ENCODE measurements at regions not wholly inside any gene's neighbourhood (a gene's known extent, or its start where the extent isn't known, plus 50 kb on each side); places are given as distances from the start of the nearest gene placed in this dataset.

DNA sequence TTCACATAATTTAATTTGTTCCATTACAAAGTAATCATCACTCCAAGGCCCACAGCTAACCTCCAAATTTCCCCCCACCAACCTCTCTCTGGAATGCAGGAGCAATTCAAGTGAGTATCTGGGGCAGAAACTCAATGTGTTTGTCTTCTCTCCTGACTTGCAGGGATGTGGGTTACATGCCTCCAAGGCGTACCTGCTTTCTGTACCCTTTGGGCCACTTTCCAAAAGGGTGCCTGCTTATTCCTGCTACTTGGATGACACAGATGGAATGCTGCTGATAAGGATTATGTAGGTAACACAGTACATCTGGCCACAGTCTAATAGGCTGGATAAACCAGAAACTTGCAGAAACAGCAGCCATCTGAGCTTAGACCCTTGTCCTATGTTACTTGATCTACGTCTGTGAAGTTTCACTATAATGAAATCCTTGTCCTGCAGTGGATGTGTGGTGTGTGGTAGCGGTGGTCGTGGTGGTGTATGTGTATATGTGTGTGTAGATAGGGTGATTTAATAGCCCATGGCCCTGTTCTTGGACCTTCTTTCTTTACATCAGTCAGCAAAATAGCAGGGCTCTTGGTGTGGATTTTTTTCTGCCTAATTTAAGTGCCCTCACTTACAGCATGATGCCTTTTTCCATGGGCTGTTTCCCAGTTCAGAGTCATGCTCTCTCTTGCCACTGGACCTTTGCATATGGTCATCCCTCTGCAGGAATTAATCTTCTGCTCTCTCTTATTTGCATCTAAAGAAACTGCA is 175.9 kb downstream of the ZDHHC21 start:
- TF ChIP-seq, protein P1, sequence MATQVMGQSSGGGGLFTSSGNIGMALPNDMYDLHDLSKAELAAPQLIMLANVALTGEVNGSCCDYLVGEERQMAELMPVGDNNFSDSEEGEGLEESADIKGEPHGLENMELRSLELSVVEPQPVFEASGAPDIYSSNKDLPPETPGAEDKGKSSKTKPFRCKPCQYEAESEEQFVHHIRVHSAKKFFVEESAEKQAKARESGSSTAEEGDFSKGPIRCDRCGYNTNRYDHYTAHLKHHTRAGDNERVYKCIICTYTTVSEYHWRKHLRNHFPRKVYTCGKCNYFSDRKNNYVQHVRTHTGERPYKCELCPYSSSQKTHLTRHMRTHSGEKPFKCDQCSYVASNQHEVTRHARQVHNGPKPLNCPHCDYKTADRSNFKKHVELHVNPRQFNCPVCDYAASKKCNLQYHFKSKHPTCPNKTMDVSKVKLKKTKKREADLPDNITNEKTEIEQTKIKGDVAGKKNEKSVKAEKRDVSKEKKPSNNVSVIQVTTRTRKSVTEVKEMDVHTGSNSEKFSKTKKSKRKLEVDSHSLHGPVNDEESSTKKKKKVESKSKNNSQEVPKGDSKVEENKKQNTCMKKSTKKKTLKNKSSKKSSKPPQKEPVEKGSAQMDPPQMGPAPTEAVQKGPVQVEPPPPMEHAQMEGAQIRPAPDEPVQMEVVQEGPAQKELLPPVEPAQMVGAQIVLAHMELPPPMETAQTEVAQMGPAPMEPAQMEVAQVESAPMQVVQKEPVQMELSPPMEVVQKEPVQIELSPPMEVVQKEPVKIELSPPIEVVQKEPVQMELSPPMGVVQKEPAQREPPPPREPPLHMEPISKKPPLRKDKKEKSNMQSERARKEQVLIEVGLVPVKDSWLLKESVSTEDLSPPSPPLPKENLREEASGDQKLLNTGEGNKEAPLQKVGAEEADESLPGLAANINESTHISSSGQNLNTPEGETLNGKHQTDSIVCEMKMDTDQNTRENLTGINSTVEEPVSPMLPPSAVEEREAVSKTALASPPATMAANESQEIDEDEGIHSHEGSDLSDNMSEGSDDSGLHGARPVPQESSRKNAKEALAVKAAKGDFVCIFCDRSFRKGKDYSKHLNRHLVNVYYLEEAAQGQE (IDR thresholded peaks at IDR 0.05; ENCODE audit: insufficient read depth in 1 of 2, low read depth in 2 of 2, low read length in 1 of 2): no peak
- TF ChIP-seq TCF7L2 (IDR thresholded peaks at IDR 0.05; ENCODE audit: low read depth, low read length): no peak
- TF ChIP-seq SIN3A (IDR thresholded peaks at IDR 0.05; ENCODE audit: borderline replicate concordance, insufficient read depth, low read depth, low read length): no peak
- TF ChIP-seq, protein P2, sequence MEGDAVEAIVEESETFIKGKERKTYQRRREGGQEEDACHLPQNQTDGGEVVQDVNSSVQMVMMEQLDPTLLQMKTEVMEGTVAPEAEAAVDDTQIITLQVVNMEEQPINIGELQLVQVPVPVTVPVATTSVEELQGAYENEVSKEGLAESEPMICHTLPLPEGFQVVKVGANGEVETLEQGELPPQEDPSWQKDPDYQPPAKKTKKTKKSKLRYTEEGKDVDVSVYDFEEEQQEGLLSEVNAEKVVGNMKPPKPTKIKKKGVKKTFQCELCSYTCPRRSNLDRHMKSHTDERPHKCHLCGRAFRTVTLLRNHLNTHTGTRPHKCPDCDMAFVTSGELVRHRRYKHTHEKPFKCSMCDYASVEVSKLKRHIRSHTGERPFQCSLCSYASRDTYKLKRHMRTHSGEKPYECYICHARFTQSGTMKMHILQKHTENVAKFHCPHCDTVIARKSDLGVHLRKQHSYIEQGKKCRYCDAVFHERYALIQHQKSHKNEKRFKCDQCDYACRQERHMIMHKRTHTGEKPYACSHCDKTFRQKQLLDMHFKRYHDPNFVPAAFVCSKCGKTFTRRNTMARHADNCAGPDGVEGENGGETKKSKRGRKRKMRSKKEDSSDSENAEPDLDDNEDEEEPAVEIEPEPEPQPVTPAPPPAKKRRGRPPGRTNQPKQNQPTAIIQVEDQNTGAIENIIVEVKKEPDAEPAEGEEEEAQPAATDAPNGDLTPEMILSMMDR (IDR thresholded peaks at IDR 0.05): no peak
- no peak for TF ChIP-seq POLR2AphosphoS5 (IDR thresholded peaks at IDR 0.05; ENCODE audit: low read depth, low read length)
- POLR2A ChIA-PET: no interaction called here
- CTCF ChIA-PET: no interaction called here
- H3K36me3 ChIP-seq (ENCODE audit: control insufficient read depth, insufficient read depth, low read length): no peaks in the 10 kb centered on the region
- H3K9me3 ChIP-seq (ENCODE audit: control insufficient read depth, insufficient read depth, low read depth, low read length): no peaks in the 10 kb centered on the region
- no peaks in the 10 kb centered on the region for H3K4me1 ChIP-seq (ENCODE audit: control insufficient read depth, insufficient read depth, low read length)
- no peak overlapping the region for H3K4me3 ChIP-seq (ENCODE audit: low read depth in 2 of 2, low read length in 2 of 2)
- intact Hi-C loops (cut with micrococcal nuclease; ENCODE audit: unreplicated experiment): no loop called here
- in situ Hi-C loops (cut with HindIII; ENCODE audit: low pct_unique_long_range_greater_than_20kb, low sequenced_read_pairs): no loop called here
- no peaks in the 10 kb centered on the region for H3K27me3 ChIP-seq (ENCODE audit: control insufficient read depth, insufficient read depth, low read length)
- H3K27ac ChIP-seq (ENCODE audit: low read length): no peak overlapping the region
- no TSS peak for BruUV-seq (replicated peaks)
- no peak for DNase-seq (ENCODE audit: low read depth, low spot score)
- ATAC-seq: no peak

DNA sequence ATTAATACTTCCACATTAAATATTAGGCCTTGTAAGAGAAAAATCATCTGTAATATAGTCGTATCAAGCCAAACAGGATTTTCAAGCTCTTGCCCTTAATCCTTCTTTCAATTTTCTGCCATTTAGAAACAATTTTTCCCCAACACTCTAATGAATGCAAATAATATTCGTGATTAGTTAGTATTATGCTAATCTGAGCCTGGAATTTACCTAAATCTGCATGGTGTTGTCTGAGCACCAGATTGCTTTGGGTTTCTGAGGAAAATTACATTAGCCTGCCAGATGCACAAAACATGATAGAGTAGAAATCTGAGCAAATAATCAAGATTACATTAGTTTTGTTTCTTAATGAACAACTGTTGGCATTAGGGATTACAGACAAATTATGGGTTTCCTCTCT is 176.6 kb downstream of the ZDHHC21 start:
- Histone ChIP-seq H3K36me3 (ENCODE audit: control insufficient read depth, insufficient read depth, low read length) (no peaks in the 10 kb centered on the region), H3K27ac (ENCODE audit: low read length) (no peak overlapping the region), H3K4me1 (ENCODE audit: control insufficient read depth, insufficient read depth, low read length) (no peaks in the 10 kb centered on the region), H3K9me3 (ENCODE audit: control insufficient read depth, insufficient read depth, low read depth, low read length) (no peaks in the 10 kb centered on the region), H3K27me3 (ENCODE audit: control insufficient read depth, insufficient read depth, low read length) (no peaks in the 10 kb centered on the region), H3K4me3 (ENCODE audit: low read depth in 2 of 2, low read length in 2 of 2) (no peak overlapping the region)
- TF ChIP-seq, protein P1 (IDR thresholded peaks at IDR 0.05; ENCODE audit: insufficient read depth in 1 of 2, low read depth in 2 of 2, low read length in 1 of 2): no peak
- TF ChIP-seq POLR2AphosphoS5 (IDR thresholded peaks at IDR 0.05; ENCODE audit: low read depth, low read length) (no peak), TCF7L2 (IDR thresholded peaks at IDR 0.05; ENCODE audit: low read depth, low read length) (no peak), SIN3A (IDR thresholded peaks at IDR 0.05; ENCODE audit: borderline replicate concordance, insufficient read depth, low read depth, low read length) (no peak)
- TF ChIP-seq, protein P2 (IDR thresholded peaks at IDR 0.05): no peak
- ChIA-PET POLR2A (no interaction called here), CTCF (no interaction called here)
- DNase-seq (ENCODE audit: low read depth, low spot score): no peak
- BruUV-seq (replicated peaks): no TSS peak
- intact Hi-C loops (cut with micrococcal nuclease; ENCODE audit: unreplicated experiment): no loop called here
- in situ Hi-C loops (cut with HindIII; ENCODE audit: low pct_unique_long_range_greater_than_20kb, low sequenced_read_pairs): no loop called here
- ATAC-seq: no peak
